ENCODE measurements at regions not wholly inside any gene's neighbourhood (a gene's known extent, or its start where the extent isn't known, plus 50 kb on each side); places are given as distances from the start of the nearest gene placed in this dataset.

DNA sequence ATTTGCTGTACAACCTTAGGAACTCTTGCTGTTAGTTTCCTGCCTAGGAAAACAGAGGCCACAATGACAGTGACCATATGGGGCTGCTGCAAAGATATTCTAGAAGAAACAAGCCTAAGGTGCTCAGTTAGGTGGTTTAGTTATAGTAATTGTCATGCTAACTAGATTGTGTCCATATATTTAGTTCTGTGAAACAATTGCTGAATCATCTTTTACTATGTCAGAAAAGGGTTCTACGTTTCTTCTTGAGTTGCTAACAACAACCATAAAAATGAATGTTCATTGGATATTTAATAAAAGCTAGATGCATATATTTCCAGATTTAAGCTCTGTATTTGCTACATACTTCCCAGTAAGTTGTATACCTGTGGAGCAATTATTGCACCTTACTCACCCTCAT is 597.2 kb upstream of the KLHL29 start:
- Histone ChIP-seq H3K9me3 (no peaks in the 10 kb centered on the region), H3K27me3 (no peaks in the 10 kb centered on the region), H3K4me3 (no peak overlapping the region), H3K27ac (no peak overlapping the region), H3K36me3 (ENCODE audit: low read depth, missing control alignments) (no peaks in the 10 kb centered on the region), H3K4me1 (no peaks in the 10 kb centered on the region)
- TF ChIP-seq, protein P1, sequence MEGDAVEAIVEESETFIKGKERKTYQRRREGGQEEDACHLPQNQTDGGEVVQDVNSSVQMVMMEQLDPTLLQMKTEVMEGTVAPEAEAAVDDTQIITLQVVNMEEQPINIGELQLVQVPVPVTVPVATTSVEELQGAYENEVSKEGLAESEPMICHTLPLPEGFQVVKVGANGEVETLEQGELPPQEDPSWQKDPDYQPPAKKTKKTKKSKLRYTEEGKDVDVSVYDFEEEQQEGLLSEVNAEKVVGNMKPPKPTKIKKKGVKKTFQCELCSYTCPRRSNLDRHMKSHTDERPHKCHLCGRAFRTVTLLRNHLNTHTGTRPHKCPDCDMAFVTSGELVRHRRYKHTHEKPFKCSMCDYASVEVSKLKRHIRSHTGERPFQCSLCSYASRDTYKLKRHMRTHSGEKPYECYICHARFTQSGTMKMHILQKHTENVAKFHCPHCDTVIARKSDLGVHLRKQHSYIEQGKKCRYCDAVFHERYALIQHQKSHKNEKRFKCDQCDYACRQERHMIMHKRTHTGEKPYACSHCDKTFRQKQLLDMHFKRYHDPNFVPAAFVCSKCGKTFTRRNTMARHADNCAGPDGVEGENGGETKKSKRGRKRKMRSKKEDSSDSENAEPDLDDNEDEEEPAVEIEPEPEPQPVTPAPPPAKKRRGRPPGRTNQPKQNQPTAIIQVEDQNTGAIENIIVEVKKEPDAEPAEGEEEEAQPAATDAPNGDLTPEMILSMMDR (IDR thresholded peaks at IDR 0.05) = no peak
- TF ChIP-seq POLR2A (IDR thresholded peaks at IDR 0.05) = no peak
- WGBS, 2 donors = 84 to 89% methylated on average over 1 of the region's 1 CpG
- DNase-seq = no peak
- intact Hi-C loops (cut with DNase I; ENCODE audit: low total_unique reads) = no loop called here

DNA sequence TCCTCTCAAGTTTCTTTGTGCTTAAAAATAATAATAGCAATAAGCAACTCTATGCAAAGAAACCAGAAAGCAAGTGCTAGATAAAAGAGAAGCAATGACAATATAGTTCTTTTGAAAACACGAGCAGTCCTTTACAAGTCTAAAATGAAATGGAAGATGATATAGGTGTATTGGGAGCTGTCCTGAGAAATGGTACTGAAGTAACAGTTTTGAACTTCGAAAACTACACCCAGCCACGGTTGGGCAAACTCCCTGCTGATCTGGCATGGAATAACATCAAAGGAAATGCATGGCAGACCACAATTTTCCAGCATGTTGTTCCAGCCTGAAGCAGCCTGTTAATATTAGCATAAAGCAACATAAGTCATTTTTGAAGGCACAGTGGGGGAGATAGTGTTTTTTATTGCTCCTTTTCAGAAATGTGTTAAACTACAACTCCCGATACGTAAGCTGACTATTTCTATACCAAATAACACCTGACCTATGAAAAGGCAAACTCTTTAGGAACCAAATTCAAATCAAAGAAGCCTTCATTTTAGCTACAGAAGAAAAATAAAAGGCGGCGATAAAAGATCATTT is 596.1 kb upstream of the KLHL29 start:
- no peak for TF ChIP-seq POLR2A (IDR thresholded peaks at IDR 0.05)
- TF ChIP-seq, protein P1 (IDR thresholded peaks at IDR 0.05) = no peak
- H3K4me1 ChIP-seq = no peaks in the 10 kb centered on the region
- WGBS, 2 donors = 80 to 82% methylated on average over 7 of the region's 7 CpGs
- H3K36me3 ChIP-seq (ENCODE audit: low read depth, missing control alignments) = no peaks in the 10 kb centered on the region
- H3K4me3 ChIP-seq = no peak overlapping the region
- no peaks in the 10 kb centered on the region for H3K27me3 ChIP-seq
- H3K27ac ChIP-seq = no peak overlapping the region
- no peak for DNase-seq
- intact Hi-C loops (cut with DNase I; ENCODE audit: low total_unique reads) = no loop called here
- H3K9me3 ChIP-seq = no peaks in the 10 kb centered on the region

DNA sequence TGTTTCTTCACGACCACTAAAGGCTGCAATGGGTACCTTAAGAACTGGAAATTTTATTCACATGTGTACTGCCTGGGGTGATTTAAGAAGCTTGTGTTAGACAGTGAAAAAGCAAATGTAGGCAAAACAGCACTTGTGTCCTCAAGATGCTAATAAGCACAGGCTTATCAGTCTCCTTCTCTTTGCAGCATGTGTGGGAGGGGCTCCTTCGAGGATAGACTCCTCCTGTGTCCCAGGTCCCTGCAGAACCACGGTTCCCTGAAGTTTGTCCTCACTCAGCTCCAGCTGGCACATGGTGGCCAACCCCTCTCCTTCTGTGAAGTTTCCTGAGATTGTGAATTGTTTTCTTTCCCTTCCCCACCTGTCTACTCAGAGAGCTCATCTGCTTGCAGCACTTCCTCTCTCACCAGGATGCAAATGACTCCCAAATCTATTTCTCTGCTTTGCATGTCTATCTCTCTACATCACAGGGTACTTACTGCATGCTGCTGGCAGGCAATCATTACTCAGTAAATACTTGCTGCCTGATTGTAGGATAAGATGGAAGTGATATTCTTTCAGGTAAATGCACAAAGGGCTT is 589.6 kb upstream of the KLHL29 start:
- intact Hi-C loops (cut with DNase I; ENCODE audit: low total_unique reads) = no loop called here
- Histone ChIP-seq H3K27me3 (no peaks in the 10 kb centered on the region), H3K9me3 (no peaks in the 10 kb centered on the region), H3K27ac (no peak overlapping the region), H3K4me3 (no peak overlapping the region), H3K4me1 (no peaks in the 10 kb centered on the region), H3K36me3 (ENCODE audit: low read depth, missing control alignments) (no peaks in the 10 kb centered on the region)
- TF ChIP-seq POLR2A (IDR thresholded peaks at IDR 0.05) = no peak
- TF ChIP-seq, protein P1 (IDR thresholded peaks at IDR 0.05) = no peak
- 37% methylated on average over 3 of the region's 3 CpGs for WGBS, 2 donors
- DNase-seq = no peak

DNA sequence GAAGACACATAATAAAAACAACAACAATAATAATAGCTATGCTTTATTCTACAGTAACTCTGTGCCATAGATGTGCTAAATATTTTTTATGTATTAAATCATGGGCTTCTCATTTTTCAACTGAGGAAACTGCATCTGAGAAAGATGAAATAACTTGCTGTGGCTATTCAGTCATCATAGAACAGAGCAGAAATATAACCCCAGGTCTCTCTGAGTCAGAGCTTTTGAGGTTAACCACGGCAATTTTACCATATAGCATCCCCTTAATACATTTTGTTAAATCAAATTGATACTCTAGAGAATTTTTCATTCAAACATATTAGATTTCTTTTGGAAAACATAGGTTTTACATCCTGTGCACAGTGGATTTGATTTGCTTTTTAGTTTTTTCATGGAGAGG is 586.6 kb upstream of the KLHL29 start:
- no peak for DNase-seq
- 97 to 98% methylated on average over 1 of the region's 1 CpG for WGBS, 2 donors
- H3K9me3 ChIP-seq = no peaks in the 10 kb centered on the region
- no peaks in the 10 kb centered on the region for H3K4me1 ChIP-seq
- no peaks in the 10 kb centered on the region for H3K27me3 ChIP-seq
- H3K4me3 ChIP-seq = no peak overlapping the region
- H3K36me3 ChIP-seq (ENCODE audit: low read depth, missing control alignments) = no peaks in the 10 kb centered on the region
- no peak overlapping the region for H3K27ac ChIP-seq
- TF ChIP-seq, protein P1 (IDR thresholded peaks at IDR 0.05) = no peak
- intact Hi-C loops (cut with DNase I; ENCODE audit: low total_unique reads) = no loop called here

DNA sequence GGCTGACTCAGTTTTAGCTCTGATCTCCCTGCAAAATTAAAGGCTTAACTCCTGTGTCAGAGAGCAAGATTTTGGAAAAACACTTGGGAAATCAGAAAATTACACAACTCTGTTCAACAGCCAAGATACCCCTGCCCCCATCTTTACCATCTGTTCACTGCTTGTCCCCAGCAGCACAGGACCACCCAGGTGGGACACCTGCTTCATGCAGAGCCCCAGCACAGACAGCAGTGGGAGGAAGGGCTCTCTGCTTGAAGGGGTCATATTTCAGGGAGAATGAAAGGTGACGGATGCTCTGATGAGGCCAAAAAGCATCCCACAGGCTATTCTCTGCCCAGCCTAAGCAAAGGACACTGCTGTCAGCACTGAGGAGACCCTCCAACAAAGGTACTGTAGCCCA is 584.6 kb upstream of the KLHL29 start:
- no peak for DNase-seq
- TF ChIP-seq POLR2A (IDR thresholded peaks at IDR 0.05) = no peak
- TF ChIP-seq, protein P1 (IDR thresholded peaks at IDR 0.05) = no peak
- H3K27me3 ChIP-seq = no peaks in the 10 kb centered on the region
- 73 to 89% methylated on average over 1 of the region's 1 CpG for WGBS, 2 donors
- H3K4me3 ChIP-seq = no peak overlapping the region
- H3K27ac ChIP-seq = no peak overlapping the region
- intact Hi-C loops (cut with DNase I; ENCODE audit: low total_unique reads) = no loop called here
- H3K36me3 ChIP-seq (ENCODE audit: low read depth, missing control alignments) = no peaks in the 10 kb centered on the region
- no peaks in the 10 kb centered on the region for H3K4me1 ChIP-seq
- no peaks in the 10 kb centered on the region for H3K9me3 ChIP-seq

All from testis (tissue), 2 donors.